IMR-90 (cell line): ENCODE measurements at regions not wholly inside any gene's neighbourhood (a gene's known extent, or its start where the extent isn't known, plus 50 kb on each side); places are given as distances from the start of the nearest gene placed in this dataset.

Source experiments
- BHLHE40 ChIP-seq: fragments of 150-350 bp; IDR thresholded peaks from 2 replicates; pipeline ENCODE4 v1.6.1; 2016; ENCODE audit warnings: mild to moderate bottlenecking, low read depth, low read length
- CHD1 ChIP-seq: IDR thresholded peaks from 2 replicates; pipeline ENCODE4 v1.6.1; 2012; ENCODE audit warnings: low read depth, low read length, improper control_type of control experiment
- FOS ChIP-seq: fragments of 150-350 bp; IDR thresholded peaks from 2 replicates; pipeline ENCODE4 v1.6.1; 2016; ENCODE audit warnings: low read depth, low read length
- POLR2A ChIP-seq: IDR thresholded peaks from 2 replicates; pipeline ENCODE4 v1.6.1; 2012; ENCODE audit warnings: mild to moderate bottlenecking, low read depth, low read length
- RAD21 ChIP-seq: IDR thresholded peaks from 2 replicates; pipeline ENCODE4 v1.6.1; 2012; ENCODE audit warnings: low read length, improper control_type of control experiment
- TF ChIP-seq, protein P1 (sequence below): conservative IDR thresholded peaks from 2 replicates; pipeline ENCODE4 v1.5.1; 2012; ENCODE audit warnings: mild to moderate bottlenecking, low read depth, low read length, improper control_type of control experiment
- TF ChIP-seq, protein P2 (sequence below): fragments of 150-350 bp; IDR thresholded peaks from 2 replicates; pipeline ENCODE4 v1.6.1; 2016; ENCODE audit warnings: low read depth, mild to moderate bottlenecking, low read length, moderate library complexity, borderline replicate concordance

DNA sequence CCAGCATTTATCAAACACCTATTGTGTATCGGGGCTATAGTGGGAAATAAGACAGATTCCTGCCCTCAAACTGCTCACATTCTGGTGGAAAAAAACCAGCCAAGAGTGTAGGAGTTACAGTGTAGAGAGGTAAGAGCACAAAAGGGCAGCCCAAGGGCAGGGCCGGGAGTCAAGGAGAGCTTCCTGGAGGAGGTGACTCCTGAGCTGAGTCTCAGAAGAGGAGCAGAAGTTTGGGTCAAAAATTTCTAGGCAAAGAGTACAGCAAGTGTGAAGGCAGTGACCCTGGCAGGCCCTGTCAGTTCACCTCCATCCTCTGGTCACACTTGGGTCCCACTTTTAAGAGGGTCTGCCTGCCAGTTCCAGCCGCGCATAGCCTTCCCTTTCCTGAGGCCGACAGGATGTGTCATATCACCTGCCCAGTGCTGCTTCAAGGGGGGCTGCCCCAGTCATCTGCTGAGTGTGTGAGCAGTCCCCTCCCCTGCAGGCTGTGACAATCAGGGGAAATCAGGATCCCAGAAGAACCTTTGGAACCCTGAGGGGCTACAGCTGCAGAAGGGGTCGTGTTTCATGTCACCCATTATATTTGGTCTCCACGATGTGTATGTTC lies 118.4 kb downstream of the GLI2 start:
- TF ChIP-seq, protein P1, sequence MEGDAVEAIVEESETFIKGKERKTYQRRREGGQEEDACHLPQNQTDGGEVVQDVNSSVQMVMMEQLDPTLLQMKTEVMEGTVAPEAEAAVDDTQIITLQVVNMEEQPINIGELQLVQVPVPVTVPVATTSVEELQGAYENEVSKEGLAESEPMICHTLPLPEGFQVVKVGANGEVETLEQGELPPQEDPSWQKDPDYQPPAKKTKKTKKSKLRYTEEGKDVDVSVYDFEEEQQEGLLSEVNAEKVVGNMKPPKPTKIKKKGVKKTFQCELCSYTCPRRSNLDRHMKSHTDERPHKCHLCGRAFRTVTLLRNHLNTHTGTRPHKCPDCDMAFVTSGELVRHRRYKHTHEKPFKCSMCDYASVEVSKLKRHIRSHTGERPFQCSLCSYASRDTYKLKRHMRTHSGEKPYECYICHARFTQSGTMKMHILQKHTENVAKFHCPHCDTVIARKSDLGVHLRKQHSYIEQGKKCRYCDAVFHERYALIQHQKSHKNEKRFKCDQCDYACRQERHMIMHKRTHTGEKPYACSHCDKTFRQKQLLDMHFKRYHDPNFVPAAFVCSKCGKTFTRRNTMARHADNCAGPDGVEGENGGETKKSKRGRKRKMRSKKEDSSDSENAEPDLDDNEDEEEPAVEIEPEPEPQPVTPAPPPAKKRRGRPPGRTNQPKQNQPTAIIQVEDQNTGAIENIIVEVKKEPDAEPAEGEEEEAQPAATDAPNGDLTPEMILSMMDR, result no peak
- TF ChIP-seq POLR2A (no peak), BHLHE40 (no peak), RAD21 (no peak), FOS (no peak), CHD1 (no peak)
- TF ChIP-seq, protein P2, sequence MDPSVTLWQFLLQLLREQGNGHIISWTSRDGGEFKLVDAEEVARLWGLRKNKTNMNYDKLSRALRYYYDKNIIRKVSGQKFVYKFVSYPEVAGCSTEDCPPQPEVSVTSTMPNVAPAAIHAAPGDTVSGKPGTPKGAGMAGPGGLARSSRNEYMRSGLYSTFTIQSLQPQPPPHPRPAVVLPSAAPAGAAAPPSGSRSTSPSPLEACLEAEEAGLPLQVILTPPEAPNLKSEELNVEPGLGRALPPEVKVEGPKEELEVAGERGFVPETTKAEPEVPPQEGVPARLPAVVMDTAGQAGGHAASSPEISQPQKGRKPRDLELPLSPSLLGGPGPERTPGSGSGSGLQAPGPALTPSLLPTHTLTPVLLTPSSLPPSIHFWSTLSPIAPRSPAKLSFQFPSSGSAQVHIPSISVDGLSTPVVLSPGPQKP, result no peak
